Endothelial cell (in vitro differentiated cells): ENCODE measurements at regions not wholly inside any gene's neighbourhood (a gene's known extent, or its start where the extent isn't known, plus 50 kb on each side); places are given as distances from the start of the nearest gene placed in this dataset.
"Not testable (repeated sequence)": the region's sequence is repeated elsewhere in the genome, so short reads cannot be mapped to it uniquely, and the experiment has no call there.

Source experiments
- DNase-seq: peaks from one replicate; pipeline ENCODE4 v3.0.0; 2021; ENCODE audit warnings: low spot score
- H3K27ac Mint-ChIP-seq: one replicate; pipeline ENCODE4 v1.8.0; 2021; ENCODE audit warnings: mixed read lengths, inconsistent platforms; ENCODE audit not compliant: unreplicated experiment
- H3K27me3 Mint-ChIP-seq: one replicate; pipeline ENCODE4 v1.8.0; 2021; ENCODE audit warnings: mild to moderate bottlenecking, moderate library complexity, mixed read lengths, inconsistent platforms; ENCODE audit not compliant: unreplicated experiment
- H3K36me3 Mint-ChIP-seq: one replicate; pipeline ENCODE4 v1.8.0; 2021; ENCODE audit warnings: mild to moderate bottlenecking, low read depth, mixed read lengths, inconsistent platforms; ENCODE audit not compliant: unreplicated experiment
- H3K4me1 Mint-ChIP-seq: one replicate; pipeline ENCODE4 v1.8.0; 2021; ENCODE audit warnings: mild to moderate bottlenecking, mixed read lengths, inconsistent platforms; ENCODE audit not compliant: unreplicated experiment
- H3K4me3 Mint-ChIP-seq: one replicate; pipeline ENCODE4 v1.8.0; 2021; ENCODE audit warnings: mild to moderate bottlenecking, mixed read lengths, inconsistent platforms; ENCODE audit not compliant: unreplicated experiment
- H3K9me3 Mint-ChIP-seq: one replicate; pipeline ENCODE4 v1.8.0; 2021; ENCODE audit warnings: mixed read lengths, inconsistent platforms; ENCODE audit not compliant: unreplicated experiment
- TF ChIP-seq, protein P1 (sequence below): fragments of 200-600 bp; sonication (generic); IDR thresholded peaks from one replicate; pipeline ENCODE4 v1.5.0; 2021; ENCODE audit warnings: antibody characterized with exemption; ENCODE audit not compliant: unreplicated experiment

DNA sequence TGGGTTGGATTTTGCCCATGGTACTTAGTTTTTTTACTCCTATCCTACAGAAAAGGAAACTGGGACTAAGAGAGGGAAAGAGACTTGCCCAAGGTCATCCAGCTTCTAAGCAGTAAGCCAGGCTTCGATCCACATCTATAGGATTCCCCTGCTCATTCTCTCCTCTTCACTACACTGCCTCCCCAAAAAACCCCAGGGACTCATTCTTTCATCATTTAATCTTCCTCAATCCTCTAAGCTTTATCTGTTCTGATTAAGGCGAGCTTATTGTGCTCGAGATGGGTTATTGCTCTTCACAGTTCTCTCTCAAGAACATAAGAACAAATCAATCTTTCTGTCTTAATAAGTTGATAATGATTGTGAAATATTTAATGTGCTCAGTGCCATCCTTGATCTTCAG, 511.1 kb upstream of the BRINP1 start:
- Mint-ChIP-seq H3K4me3 (no peak overlapping the region), H3K4me1 (peaks cover 5% of the 10 kb centered on the region), H3K27me3 (no peaks in the 10 kb centered on the region), H3K36me3 (no peaks in the 10 kb centered on the region), H3K27ac (no peak overlapping the region), H3K9me3 (no peaks in the 10 kb centered on the region)
- TF ChIP-seq, protein P1, sequence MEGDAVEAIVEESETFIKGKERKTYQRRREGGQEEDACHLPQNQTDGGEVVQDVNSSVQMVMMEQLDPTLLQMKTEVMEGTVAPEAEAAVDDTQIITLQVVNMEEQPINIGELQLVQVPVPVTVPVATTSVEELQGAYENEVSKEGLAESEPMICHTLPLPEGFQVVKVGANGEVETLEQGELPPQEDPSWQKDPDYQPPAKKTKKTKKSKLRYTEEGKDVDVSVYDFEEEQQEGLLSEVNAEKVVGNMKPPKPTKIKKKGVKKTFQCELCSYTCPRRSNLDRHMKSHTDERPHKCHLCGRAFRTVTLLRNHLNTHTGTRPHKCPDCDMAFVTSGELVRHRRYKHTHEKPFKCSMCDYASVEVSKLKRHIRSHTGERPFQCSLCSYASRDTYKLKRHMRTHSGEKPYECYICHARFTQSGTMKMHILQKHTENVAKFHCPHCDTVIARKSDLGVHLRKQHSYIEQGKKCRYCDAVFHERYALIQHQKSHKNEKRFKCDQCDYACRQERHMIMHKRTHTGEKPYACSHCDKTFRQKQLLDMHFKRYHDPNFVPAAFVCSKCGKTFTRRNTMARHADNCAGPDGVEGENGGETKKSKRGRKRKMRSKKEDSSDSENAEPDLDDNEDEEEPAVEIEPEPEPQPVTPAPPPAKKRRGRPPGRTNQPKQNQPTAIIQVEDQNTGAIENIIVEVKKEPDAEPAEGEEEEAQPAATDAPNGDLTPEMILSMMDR = no peak
- DNase-seq = no peak

DNA sequence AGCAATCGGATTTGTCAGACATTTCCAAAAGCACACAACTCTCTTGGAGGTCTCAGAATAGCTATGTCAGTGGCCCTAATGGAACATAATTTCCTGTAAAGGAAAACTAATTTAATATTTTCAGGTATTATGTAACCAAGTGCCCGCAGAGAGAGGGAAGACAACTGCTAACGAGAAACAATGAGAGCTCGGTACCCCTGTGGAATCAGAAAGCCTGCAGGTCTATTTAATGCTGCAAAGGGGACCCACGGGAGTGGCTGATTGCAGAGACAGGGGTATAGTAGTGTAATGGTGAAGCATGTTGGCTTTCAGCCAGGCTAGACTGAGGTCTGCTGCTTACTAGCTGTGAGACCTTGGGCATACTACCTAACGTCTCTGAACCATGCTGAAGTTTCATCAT, 508.1 kb upstream of the BRINP1 start:
- Mint-ChIP-seq H3K9me3 (no peaks in the 10 kb centered on the region), H3K27ac (no peak overlapping the region), H3K4me3 (no peak overlapping the region), H3K36me3 (no peaks in the 10 kb centered on the region), H3K27me3 (no peaks in the 10 kb centered on the region), H3K4me1 (no peaks in the 10 kb centered on the region)
- no peak for DNase-seq
- TF ChIP-seq, protein P1 = no peak

DNA sequence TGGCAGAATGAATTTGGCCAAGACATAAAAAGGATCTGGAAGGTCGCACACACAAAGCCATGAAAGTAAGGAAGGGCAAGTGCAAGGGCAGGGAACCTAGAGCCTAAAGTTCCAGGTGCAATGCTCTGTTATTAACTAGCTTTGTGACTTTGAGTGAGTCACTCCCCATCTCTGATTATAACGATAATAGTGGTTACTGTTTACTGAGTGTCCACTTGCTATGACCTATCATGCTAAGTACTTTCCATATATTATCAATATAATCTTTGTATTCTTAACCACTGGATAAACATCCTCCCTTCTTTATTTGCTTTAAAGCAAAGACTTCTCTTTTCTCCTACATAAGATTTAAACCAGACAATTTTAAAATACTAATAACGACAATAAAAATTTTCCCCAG, 504.6 kb upstream of the BRINP1 start:
- no peak for DNase-seq
- TF ChIP-seq, protein P1 = no peak
- Mint-ChIP-seq H3K36me3 (no peaks in the 10 kb centered on the region), H3K4me3 (no peak overlapping the region), H3K27me3 (no peaks in the 10 kb centered on the region), H3K9me3 (no peaks in the 10 kb centered on the region), H3K27ac (no peak overlapping the region), H3K4me1 (no peaks in the 10 kb centered on the region)

DNA sequence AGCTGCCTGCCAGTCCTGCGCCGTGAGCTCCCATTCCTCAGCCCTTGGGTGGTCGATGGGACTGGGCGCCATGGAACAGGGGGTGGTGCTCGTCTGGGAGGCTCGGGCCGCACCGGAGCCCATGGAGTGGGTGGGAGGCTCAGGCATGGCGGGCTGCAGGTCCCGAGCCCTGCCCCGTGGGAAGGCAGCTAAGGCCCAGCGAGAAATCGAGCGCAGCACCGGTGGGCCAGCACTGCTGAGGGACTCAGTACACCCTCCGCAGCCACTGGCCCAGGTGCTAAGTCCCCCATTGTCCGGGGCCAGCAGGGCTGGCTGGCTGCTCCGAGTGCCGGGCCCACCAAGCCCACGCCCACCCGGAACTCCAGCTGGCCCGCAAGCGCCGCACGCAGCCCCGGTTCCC, 501.0 kb upstream of the BRINP1 start:
- H3K9me3 Mint-ChIP-seq = not testable (repeated sequence)

DNA sequence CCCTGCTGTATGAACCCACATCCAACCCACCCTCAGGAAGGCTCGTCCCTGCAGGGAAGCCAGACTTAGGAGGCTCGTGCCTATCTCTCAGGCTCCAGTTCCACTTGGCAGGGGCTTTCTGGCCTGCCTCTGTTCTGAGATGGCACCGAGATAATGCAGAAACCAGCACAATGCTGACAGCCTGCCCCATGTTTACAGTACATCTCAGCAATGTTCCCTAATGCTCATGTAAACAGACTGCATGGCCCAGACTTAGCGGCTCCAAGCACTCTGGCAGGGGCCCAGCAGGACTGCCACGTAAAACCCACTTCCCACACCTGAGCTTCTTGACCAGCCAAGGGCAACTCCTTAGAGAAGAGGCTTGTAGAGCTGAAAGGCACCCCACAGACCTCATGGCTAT, 499.5 kb upstream of the BRINP1 start:
- no peaks in the 10 kb centered on the region for H3K4me1 Mint-ChIP-seq

More for the DNA sequence above, 501.0 kb upstream of the BRINP1 start:
- not testable (repeated sequence) for H3K27ac Mint-ChIP-seq, DNase-seq, H3K27me3 Mint-ChIP-seq, H3K4me1 Mint-ChIP-seq, H3K36me3 Mint-ChIP-seq, H3K4me3 Mint-ChIP-seq

More for the DNA sequence above, 499.5 kb upstream of the BRINP1 start:
- Mint-ChIP-seq H3K36me3 (no peaks in the 10 kb centered on the region), H3K4me3 (no peak overlapping the region), H3K27me3 (no peaks in the 10 kb centered on the region), H3K27ac (no peak overlapping the region), H3K9me3 (no peaks in the 10 kb centered on the region)
- TF ChIP-seq, protein P1 = no peak
- no peak for DNase-seq
